GM12874 (cell line): ENCODE measurements at regions not wholly inside any gene's neighbourhood (a gene's known extent, or its start where the extent isn't known, plus 50 kb on each side); places are given as distances from the start of the nearest gene placed in this dataset.

Experiments used
- CTCF ChIP-seq: IDR thresholded peaks from 2 replicates; pipeline ENCODE4 v1.5.1; 2011; ENCODE audit warnings: low read depth, mild to moderate bottlenecking, control low read depth, low read length, moderate library complexity; ENCODE audit not compliant: insufficient read depth

GRCh38 chr4:73001885-73002284, 67.6 kb downstream of the COX18 start:
- TF ChIP-seq CTCF, result no peak

- TF ChIP-seq CTCF, result no peak
Measured at GRCh38 chr4:72997409-72997808, 72.1 kb downstream of the COX18 start.

GRCh38 chr4:72994670-72995069, 74.8 kb downstream of the COX18 start:
- no peak for TF ChIP-seq CTCF

- no peak for TF ChIP-seq CTCF
Measured at GRCh38 chr4:72993876-72994275, 75.6 kb downstream of the COX18 start.

- no peak for TF ChIP-seq CTCF
Measured at GRCh38 chr4:72991873-72992272, 77.6 kb downstream of the COX18 start.

- no peak for TF ChIP-seq CTCF
Measured at GRCh38 chr4:72987741-72988729, 81.5 kb downstream of the COX18 start.

GRCh38 chr4:72984351-72984750, 85.2 kb downstream of the COX18 start:
- no peak for TF ChIP-seq CTCF
